ENCODE measurements at regions not wholly inside any gene's neighbourhood (a gene's known extent, or its start where the extent isn't known, plus 50 kb on each side); places are given as distances from the start of the nearest gene placed in this dataset.
A peak's percentile ranks its signal among the peaks of the same experiment; 100 is the strongest.

DNA sequence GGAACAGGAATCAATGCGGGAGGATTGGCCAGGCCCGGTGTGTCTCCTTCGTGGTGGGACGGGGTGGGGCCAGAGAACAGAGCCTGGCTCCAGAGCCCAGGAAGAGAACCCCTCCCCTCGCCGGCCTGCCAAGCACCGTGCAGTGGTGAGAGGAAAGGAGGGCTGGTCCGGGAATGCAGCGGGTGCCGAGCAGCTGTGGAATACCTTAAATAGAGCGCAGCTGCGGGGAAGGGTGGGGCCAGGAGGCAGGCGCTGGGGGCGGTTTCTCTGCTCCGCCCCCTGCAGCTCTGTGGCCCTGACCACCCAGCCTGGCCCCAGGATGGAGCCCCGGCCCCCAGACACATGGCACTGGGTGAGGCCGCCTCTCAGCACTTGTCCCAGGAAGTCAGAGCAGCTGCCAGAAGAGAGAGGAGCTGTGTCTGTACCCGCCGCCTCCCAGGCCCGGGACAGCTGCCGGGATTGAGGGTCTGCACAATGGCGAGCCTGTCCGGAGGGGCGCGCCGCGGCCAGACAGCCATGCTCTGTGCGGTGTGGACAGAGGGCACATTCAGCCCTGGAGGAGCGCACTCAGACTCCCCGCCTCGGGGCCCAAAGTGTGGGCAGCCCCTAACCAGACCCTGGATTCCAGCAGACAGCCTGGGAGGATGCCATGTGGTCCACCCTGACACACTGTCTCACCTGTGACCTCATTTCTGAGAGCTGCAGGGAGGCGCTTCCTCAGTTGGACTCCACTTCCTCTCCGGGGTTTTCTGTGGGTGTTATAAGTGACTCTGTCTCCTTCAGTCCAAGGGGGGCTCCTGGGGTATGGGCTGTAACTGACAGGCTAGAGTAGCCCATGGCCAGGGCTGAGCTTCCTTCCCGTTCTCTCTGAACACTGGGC is 268.8 kb downstream of the SEC14L1 start:
- H3K27me3 Mint-ChIP-seq (ENCODE audit: unreplicated experiment) = peaks cover 14% of the 10 kb centered on the region
- peaks cover 31% of the 10 kb centered on the region for H3K4me1 Mint-ChIP-seq (ENCODE audit: unreplicated experiment)
- no peak overlapping the region for H3K4me3 Mint-ChIP-seq (ENCODE audit: unreplicated experiment)
- peaks cover 12% of the 10 kb centered on the region for H3K36me3 Mint-ChIP-seq (ENCODE audit: low read depth, unreplicated experiment)
- H3K9me3 Mint-ChIP-seq (ENCODE audit: unreplicated experiment) = no peaks in the 10 kb centered on the region
- no peak for DNase-seq (ENCODE audit: low spot score)
- H3K27ac Mint-ChIP-seq (ENCODE audit: unreplicated experiment) = no peak overlapping the region
- TF ChIP-seq, protein P1, sequence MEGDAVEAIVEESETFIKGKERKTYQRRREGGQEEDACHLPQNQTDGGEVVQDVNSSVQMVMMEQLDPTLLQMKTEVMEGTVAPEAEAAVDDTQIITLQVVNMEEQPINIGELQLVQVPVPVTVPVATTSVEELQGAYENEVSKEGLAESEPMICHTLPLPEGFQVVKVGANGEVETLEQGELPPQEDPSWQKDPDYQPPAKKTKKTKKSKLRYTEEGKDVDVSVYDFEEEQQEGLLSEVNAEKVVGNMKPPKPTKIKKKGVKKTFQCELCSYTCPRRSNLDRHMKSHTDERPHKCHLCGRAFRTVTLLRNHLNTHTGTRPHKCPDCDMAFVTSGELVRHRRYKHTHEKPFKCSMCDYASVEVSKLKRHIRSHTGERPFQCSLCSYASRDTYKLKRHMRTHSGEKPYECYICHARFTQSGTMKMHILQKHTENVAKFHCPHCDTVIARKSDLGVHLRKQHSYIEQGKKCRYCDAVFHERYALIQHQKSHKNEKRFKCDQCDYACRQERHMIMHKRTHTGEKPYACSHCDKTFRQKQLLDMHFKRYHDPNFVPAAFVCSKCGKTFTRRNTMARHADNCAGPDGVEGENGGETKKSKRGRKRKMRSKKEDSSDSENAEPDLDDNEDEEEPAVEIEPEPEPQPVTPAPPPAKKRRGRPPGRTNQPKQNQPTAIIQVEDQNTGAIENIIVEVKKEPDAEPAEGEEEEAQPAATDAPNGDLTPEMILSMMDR (IDR thresholded peaks at IDR 0.05; ENCODE audit: unreplicated experiment) = no peak

DNA sequence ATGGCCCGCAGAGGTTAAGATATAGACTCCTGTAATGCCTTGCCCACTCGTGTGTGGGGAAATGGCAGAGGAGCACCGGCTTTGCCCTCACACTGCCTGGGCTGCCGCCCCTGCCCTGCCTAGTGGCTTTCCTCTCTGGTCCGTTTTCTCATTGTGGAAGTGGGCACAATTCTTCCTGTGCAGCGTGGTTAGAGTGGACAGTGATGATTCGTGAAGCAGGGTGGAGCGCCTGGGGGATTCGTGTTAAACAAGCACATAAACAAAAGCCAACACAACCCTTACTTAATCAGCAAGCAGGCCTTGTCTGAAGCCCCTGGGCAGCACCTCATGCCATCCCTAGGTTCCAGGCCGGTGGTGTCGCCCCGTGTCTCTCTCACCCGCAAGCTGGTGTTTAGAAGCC is 269.7 kb downstream of the SEC14L1 start:
- H3K4me1 Mint-ChIP-seq (ENCODE audit: unreplicated experiment) = peaks cover 24% of the 10 kb centered on the region
- H3K4me3 Mint-ChIP-seq (ENCODE audit: unreplicated experiment) = no peak overlapping the region
- TF ChIP-seq, protein P1 (IDR thresholded peaks at IDR 0.05; ENCODE audit: unreplicated experiment) = no peak
- peaks cover 13% of the 10 kb centered on the region for H3K27me3 Mint-ChIP-seq (ENCODE audit: unreplicated experiment)
- peaks cover 12% of the 10 kb centered on the region for H3K36me3 Mint-ChIP-seq (ENCODE audit: low read depth, unreplicated experiment)
- H3K27ac Mint-ChIP-seq (ENCODE audit: unreplicated experiment) = peak overlapping the region; percentile 50
- H3K9me3 Mint-ChIP-seq (ENCODE audit: unreplicated experiment) = no peaks in the 10 kb centered on the region
- no peak for DNase-seq (ENCODE audit: low spot score)

DNA sequence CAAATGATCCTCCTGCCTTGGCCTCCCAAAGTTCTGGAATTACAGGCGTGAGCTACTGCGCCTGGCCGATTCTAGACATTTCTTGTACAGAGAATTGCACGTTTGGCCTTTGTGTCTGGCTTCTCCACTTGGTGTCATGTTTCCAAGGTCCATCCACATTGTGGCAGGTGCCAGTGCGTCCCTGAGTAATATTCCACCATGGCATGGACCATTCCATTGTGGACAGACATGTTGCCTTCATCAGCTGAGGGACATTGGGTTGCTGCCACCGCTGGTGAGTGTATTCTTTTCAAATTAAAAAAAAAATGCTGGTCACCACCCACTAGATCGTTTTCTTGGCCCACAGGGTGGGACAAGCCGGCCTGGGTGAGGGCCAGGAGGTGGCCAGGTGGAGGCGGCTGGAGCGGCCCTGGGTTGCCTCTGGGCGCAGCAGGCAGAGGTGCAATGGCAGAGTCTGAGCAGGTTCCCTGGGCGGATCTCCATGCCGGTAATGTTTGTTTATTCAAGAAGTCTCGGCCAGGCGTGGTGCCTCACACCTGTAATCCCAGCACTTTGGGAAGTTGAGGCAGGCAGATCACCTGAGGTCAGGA is 274.1 kb downstream of the SEC14L1 start:
- Mint-ChIP-seq H3K4me3 (ENCODE audit: unreplicated experiment) (no peak overlapping the region), H3K9me3 (ENCODE audit: unreplicated experiment) (no peaks in the 10 kb centered on the region), H3K4me1 (ENCODE audit: unreplicated experiment) (peaks cover 22% of the 10 kb centered on the region), H3K27ac (ENCODE audit: unreplicated experiment) (no peak overlapping the region), H3K27me3 (ENCODE audit: unreplicated experiment) (peaks cover 7% of the 10 kb centered on the region), H3K36me3 (ENCODE audit: low read depth, unreplicated experiment) (peaks cover 4% of the 10 kb centered on the region)
- TF ChIP-seq, protein P1 (IDR thresholded peaks at IDR 0.05; ENCODE audit: unreplicated experiment) = no peak
- DNase-seq (ENCODE audit: low spot score) = no peak

DNA sequence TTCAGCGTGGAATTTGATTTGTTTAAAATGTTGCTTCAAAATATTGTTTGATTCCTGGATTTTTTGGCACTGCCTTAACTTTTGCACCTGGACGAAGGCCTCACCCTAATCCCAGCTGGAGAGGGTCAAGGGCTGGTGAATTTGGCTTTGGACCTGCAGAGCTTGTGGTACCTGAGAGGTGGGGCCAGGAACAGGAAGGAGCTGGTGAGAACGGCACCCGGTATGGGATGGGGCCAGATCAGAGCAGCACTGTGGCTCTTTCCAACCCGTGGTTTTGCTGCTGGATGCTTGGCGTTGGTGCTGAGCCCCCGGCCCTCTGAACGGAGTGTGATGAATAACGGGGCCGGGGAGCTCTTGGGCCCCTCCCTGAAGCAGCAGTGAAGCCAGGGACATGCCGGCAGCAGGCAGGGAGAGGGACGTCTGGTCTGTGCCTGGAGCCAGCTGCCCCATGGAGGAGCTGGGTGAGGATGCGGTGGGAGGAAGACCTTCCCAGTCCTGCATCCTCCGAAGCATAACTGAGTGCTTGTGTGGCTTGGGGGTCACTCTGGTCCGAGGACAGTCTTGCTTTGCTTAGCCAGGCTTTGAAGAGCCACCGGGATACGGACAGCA is 275.4 kb downstream of the SEC14L1 start:
- Mint-ChIP-seq H3K27me3 (ENCODE audit: unreplicated experiment) (peaks cover 10% of the 10 kb centered on the region), H3K27ac (ENCODE audit: unreplicated experiment) (no peak overlapping the region), H3K9me3 (ENCODE audit: unreplicated experiment) (no peaks in the 10 kb centered on the region), H3K4me3 (ENCODE audit: unreplicated experiment) (no peak overlapping the region), H3K4me1 (ENCODE audit: unreplicated experiment) (peaks cover 35% of the 10 kb centered on the region), H3K36me3 (ENCODE audit: low read depth, unreplicated experiment) (peaks cover 4% of the 10 kb centered on the region)
- TF ChIP-seq, protein P1 (IDR thresholded peaks at IDR 0.05; ENCODE audit: unreplicated experiment) = no peak
- DNase-seq (ENCODE audit: low spot score) = no peak
